GM18858 (cell line): ENCODE measurements at regions not wholly inside any gene's neighbourhood (a gene's known extent, or its start where the extent isn't known, plus 50 kb on each side); places are given as distances from the start of the nearest gene placed in this dataset.

Experiments used
- ATAC-seq: cut with Tn5 transposase; IDR thresholded peaks from one replicate; pipeline ENCODE4 v1.9.1; 2021; ENCODE audit not compliant: unreplicated experiment

- ATAC-seq = no peak
Observed at GRCh38 chr18:29629493-29630036, 1413.0 kb downstream of the DSC3 start.

DNA sequence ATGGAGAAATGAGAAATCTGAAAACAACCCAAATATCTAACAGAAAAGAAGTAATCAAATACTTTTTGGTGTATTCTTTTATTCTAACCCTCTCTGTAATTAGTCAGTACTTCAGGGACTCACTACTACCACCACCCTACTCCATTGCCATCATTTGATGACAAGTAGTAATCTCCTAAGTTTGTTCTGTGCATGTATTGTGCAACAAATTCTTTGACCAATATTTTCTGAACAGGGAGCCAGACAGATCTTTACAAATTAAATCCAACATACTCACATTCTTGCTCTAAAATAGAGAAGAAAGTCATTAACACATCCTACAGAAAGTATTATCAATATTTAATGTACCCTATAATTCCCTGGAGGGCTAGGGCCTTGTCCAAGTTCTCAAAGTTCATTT, 1416.4 kb downstream of the DSC3 start:
- no peak for ATAC-seq

GRCh38 chr18:29616867-29617266, 1425.7 kb downstream of the DSC3 start:
- ATAC-seq = no peak

GRCh38 chr18:29608982-29609381, 1432.1 kb upstream of the CDH2 start:
- no peak for ATAC-seq

- ATAC-seq = no peak
Observed at GRCh38 chr18:29605365-29605764, 1428.4 kb upstream of the CDH2 start.

GRCh38 chr18:29596959-29597358, 1420.0 kb upstream of the CDH2 start:
- no peak for ATAC-seq

- no peak for ATAC-seq
Observed at GRCh38 chr18:29594493-29594892, 1417.6 kb upstream of the CDH2 start.

- no peak for ATAC-seq
Observed at GRCh38 chr18:29588446-29589100, 1411.6 kb upstream of the CDH2 start.

DNA sequence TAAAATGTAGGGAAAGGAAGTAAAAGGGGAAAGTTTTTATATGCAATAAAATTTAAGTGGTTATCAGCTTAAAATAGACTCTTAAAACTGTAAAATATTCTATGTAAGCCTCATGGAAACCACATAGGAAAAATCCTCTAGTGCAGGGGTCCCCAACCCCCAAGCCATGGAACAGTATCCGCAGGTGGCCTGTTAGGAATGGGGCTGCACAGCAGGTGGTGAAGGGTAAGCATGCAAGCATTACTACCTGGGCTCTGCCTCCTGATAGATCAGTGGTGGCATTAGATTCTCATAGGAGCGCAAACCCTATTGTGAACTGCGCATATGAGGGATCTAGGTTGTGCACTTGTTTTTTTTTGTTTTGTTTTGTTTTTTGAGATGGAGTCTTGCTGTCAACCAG, 1409.3 kb upstream of the CDH2 start:
- no peak for ATAC-seq

DNA sequence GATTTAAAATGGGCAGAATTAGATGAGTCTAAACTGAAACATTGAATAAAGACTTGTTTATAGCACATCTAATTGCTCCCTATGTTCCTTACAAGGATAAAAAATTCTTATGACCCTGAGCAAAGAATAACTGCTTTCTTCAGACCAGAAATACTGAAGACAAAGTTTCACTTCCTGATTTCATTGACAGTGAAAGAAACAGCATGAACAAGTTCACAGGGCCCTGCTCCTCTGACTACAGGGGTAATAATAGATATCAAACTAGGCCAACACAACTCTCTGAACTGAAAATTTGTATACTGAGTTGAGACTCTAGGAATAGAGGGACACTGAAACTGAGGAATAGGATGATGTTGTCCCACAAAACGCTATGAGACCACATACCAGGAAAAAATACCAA, 1383.3 kb upstream of the CDH2 start:
- ATAC-seq = peak; percentile 97

DNA sequence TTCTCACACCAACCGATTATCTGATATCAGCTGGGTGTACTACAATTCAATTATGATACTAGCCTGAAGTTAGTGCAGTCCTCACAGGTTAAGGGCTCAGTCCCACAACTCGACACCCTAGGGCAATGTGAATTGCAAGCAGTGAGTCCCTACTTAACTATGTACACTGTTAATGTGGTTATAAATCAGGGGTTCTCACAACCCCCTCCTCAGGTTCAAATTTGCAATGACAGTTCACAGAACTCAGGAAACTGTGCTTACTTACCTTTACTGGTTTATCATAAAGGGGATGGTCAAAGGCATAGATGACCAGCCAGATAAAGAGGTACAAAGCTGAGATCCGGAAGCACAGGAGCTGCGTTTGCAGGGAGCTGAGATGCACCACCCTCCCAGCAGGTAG, 1379.1 kb upstream of the CDH2 start:
- no peak for ATAC-seq

GRCh38 chr18:29549759-29550158, 1372.8 kb upstream of the CDH2 start:
- no peak for ATAC-seq

DNA sequence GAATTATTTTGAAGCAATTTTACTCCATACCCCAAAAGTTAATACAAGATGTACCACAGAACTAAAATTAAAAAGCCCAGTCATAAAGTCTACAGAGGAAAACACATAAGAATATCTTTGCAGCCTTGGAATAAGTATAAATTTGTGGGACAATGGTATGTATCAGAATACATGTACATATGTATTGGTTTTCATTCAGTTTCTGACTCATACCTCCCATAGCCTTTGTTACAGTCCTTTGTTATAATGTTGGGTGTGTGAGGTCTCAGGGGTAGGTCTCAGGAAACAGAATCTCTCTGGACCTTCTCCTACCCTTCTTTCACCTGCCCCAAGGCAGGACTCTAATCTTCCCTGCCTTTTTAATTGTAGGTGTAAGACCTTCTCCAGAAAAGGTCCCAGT, 1370.7 kb upstream of the CDH2 start:
- no peak for ATAC-seq

DNA sequence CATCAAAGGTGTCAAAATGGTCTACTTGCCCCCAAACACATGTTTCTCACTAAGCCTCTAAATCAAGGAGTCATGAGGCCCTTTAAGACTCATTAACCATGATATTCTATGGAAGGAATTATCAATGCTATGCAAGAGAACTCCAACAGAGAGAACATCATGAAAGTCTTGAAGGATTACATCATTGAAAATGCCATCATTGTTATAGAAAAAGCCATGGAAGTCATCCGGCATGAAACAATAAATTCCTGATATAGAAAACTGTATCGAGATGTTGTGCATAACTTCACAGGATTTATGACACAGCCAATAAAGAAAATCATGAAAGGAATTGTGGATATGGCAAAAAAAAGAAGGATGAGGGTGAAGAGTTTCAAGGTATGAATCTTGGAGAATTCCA, 1363.6 kb upstream of the CDH2 start:
- no peak for ATAC-seq

DNA sequence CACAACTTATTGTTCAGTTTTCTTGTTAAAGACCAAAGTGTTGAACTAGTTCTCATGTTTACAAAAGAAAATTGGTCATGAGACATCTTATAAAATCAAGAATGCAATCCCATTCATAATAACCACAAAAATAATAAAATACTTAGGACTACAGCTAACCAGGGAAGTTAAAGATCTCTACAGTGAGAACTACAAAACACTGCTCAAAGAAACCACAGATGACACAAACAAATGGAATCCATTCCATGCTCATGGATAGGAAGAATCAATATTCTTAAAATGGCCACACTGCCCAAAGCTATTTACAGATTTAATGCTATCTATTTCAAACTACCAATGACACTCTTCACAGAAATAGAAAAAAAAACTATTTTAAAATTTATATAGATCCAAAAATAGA, 1354.8 kb upstream of the CDH2 start:
- ATAC-seq = no peak

- no peak for ATAC-seq
Observed at GRCh38 chr18:29523371-29523770, 1346.4 kb upstream of the CDH2 start.

DNA sequence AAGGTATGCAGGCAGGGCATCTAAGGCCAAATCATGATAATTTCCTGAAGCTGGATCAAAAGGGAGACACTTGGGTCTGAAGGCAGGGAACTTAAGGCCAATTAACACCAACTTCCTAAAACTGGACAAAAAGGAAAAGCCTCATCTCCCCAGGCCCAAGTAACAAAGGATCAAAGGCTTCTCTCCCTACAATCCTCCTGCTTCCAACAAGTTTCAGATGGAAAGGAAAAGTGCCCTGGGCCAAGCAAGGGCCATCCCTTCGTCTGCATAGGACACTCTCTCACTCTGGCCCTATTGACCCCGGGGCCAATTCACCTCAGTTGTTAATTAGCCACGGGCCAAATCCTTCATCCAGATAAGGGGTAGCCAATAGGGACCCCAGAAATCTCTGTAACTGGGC, 1335.8 kb upstream of the CDH2 start:
- ATAC-seq = no peak

- no peak for ATAC-seq
Observed at GRCh38 chr18:29512203-29512602, 1335.3 kb upstream of the CDH2 start.

- no peak for ATAC-seq
Observed at GRCh38 chr18:29501952-29502351, 1325.0 kb upstream of the CDH2 start.

- no peak for ATAC-seq
Observed at GRCh38 chr18:29496152-29496680, 1319.3 kb upstream of the CDH2 start.

GRCh38 chr18:29494371-29494770, 1317.4 kb upstream of the CDH2 start:
- no peak for ATAC-seq

GRCh38 chr18:29491907-29492306, 1315.0 kb upstream of the CDH2 start:
- ATAC-seq = no peak

- ATAC-seq = no peak
Observed at GRCh38 chr18:29488617-29489016, 1311.7 kb upstream of the CDH2 start.
